H1 (cell line): ENCODE measurements at regions not wholly inside any gene's neighbourhood (a gene's known extent, or its start where the extent isn't known, plus 50 kb on each side); places are given as distances from the start of the nearest gene placed in this dataset.

ENCODE experiments used
- POLR2AphosphoS5 ChIP-seq: IDR thresholded peaks from 2 replicates; pipeline ENCODE4 v1.6.1; 2011; ENCODE audit warnings: low read depth, low read length

GRCh38 chr21:39007985-39008384 lies 175.3 kb downstream of the PSMG1 start (continued):
- TF ChIP-seq POLR2AphosphoS5: no peak
